ENCODE measurements at regions not wholly inside any gene's neighbourhood (a gene's known extent, or its start where the extent isn't known, plus 50 kb on each side); places are given as distances from the start of the nearest gene placed in this dataset.

DNA sequence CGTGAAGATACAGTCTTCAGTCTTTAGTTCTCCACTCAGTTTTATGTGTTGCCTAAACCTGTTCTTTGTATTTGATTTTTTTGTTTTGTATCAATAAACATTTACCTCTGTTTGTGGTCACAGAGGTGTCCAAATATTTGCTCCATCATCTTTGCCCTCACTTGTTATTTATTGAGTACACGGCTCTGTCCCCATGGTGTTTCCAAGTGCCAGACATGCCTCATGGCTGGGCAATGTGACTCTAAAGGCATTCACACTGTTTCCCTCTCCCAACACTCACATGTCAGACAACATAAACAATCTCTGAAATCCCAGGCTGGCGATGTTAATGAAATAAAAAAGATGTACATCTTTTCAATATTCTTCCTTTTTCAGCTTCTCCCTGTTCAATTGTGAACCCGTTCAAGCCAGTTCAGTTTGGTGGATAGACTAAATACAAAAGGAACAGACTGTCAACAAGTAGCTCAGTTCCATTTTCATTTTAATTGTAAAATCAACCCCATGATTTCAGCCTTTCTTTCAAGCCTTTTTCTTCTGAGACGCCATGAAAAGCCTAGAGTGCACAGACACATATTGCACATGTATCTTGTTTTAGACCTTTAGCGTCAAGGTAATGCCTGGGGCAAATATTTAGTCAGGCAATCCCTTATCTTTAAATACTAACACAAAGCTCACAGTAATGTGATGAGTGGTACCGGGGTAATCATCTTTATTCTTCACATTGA lies 680.7 kb downstream of the GALC start:
- TF ChIP-seq, protein P1, sequence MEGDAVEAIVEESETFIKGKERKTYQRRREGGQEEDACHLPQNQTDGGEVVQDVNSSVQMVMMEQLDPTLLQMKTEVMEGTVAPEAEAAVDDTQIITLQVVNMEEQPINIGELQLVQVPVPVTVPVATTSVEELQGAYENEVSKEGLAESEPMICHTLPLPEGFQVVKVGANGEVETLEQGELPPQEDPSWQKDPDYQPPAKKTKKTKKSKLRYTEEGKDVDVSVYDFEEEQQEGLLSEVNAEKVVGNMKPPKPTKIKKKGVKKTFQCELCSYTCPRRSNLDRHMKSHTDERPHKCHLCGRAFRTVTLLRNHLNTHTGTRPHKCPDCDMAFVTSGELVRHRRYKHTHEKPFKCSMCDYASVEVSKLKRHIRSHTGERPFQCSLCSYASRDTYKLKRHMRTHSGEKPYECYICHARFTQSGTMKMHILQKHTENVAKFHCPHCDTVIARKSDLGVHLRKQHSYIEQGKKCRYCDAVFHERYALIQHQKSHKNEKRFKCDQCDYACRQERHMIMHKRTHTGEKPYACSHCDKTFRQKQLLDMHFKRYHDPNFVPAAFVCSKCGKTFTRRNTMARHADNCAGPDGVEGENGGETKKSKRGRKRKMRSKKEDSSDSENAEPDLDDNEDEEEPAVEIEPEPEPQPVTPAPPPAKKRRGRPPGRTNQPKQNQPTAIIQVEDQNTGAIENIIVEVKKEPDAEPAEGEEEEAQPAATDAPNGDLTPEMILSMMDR (IDR thresholded peaks at IDR 0.05), result no peak
- Mint-ChIP-seq H3K27me3 (ENCODE audit: insufficient read depth) (no peaks in the 10 kb centered on the region), H3K4me1 (ENCODE audit: low read depth) (no peaks in the 10 kb centered on the region), H3K36me3 (ENCODE audit: low read depth) (no peaks in the 10 kb centered on the region; the same call in 1 of the 2 replicates), H3K27ac (no peak overlapping the region), H3K9me3 (peaks cover 35% of the 10 kb centered on the region), H3K4me3 (no peak overlapping the region)
- no peak for DNase-seq

DNA sequence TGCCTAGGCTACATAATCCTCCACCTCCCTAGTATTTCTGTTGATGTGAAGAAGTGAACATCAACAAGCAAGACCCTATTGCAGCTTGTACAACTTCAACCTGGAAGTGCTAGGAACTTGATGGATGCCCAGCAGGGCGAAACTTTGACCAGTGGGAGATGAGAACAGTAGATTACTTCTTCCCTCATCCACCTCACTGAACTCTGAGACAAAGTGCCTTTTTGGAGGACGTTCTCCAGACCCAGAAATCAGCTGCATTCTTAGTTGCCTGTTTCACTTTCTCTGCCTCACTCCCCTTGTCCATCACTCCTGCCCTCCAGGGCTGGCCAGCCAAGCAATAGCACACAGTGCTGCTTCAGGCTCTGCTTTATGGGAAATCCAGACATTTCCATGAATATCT lies 683.4 kb downstream of the GALC start:
- H3K27ac Mint-ChIP-seq, result no peak overlapping the region
- no peak overlapping the region for H3K4me3 Mint-ChIP-seq
- H3K9me3 Mint-ChIP-seq, result peaks cover 34% of the 10 kb centered on the region
- TF ChIP-seq, protein P1 (IDR thresholded peaks at IDR 0.05), result no peak
- no peak for DNase-seq
- H3K4me1 Mint-ChIP-seq (ENCODE audit: low read depth), result no peaks in the 10 kb centered on the region
- no peaks in the 10 kb centered on the region for H3K27me3 Mint-ChIP-seq (ENCODE audit: insufficient read depth)
- no peaks in the 10 kb centered on the region; the same call in 1 of the 2 replicates for H3K36me3 Mint-ChIP-seq (ENCODE audit: low read depth)

DNA sequence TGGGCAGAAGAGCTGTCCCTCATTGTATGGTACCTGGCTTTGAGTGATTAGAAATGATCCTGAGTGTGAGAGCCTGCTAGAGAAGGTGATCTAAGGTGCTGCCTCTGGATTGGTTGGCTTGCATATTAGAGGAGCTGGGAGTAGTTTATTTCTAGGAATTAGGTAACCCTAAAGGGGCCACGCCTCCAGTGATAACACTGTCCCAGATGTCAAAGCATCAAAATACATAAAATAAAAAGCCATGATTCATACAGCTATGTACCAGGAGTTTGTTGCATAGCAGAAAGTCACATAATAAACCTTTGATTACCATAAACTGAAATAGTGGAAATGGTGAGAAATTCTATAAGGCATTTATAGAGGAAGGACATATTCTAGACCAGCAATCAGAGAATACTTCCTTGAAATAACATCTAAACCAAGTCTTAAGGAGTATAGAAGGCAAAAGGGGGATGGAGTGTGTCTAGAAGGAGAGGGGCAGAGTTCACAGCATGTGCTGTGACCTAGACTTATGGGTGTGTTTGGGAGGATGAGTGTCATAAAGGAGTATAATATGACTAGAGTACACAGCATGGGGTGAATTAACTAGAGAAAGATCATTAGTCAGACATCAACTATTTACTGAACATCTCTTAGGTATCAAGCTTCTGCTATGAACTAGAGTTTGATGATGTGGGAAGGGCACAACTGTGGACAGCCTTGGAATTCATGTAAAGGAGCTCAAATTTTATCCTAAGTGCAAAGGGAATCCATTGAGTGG lies 686.4 kb downstream of the GALC start:
- Mint-ChIP-seq H3K27ac (no peak overlapping the region), H3K36me3 (ENCODE audit: low read depth) (no peaks in the 10 kb centered on the region), H3K4me1 (ENCODE audit: low read depth) (no peaks in the 10 kb centered on the region), H3K4me3 (no peak overlapping the region), H3K9me3 (peaks cover 41% of the 10 kb centered on the region), H3K27me3 (ENCODE audit: insufficient read depth) (no peaks in the 10 kb centered on the region)
- TF ChIP-seq, protein P1 (IDR thresholded peaks at IDR 0.05), result no peak
- DNase-seq, result no peak

DNA sequence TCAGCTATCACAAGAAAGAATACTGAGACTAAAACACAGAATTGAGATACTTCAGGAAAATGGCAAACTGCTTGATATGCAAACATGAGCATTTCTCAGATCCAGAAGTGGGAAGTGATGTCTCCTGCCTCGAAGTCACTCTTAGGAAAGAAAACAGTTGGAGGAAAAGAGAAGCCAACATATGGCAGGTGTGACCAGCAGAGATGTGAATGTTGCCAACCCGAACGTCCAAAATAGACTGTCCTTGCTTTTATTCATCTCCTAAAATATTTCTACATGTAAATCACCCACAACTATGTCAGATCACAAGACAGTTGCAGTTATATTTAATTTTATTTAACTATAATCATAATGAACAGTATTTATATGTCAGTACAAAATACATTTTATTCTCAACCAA lies 687.6 kb downstream of the GALC start:
- H3K36me3 Mint-ChIP-seq (ENCODE audit: low read depth), result no peaks in the 10 kb centered on the region
- TF ChIP-seq, protein P1 (IDR thresholded peaks at IDR 0.05), result no peak
- no peaks in the 10 kb centered on the region for H3K4me1 Mint-ChIP-seq (ENCODE audit: low read depth)
- no peaks in the 10 kb centered on the region for H3K27me3 Mint-ChIP-seq (ENCODE audit: insufficient read depth)
- H3K4me3 Mint-ChIP-seq, result no peak overlapping the region
- no peak for DNase-seq
- no peak overlapping the region for H3K27ac Mint-ChIP-seq
- peaks cover 40% of the 10 kb centered on the region for H3K9me3 Mint-ChIP-seq

DNA sequence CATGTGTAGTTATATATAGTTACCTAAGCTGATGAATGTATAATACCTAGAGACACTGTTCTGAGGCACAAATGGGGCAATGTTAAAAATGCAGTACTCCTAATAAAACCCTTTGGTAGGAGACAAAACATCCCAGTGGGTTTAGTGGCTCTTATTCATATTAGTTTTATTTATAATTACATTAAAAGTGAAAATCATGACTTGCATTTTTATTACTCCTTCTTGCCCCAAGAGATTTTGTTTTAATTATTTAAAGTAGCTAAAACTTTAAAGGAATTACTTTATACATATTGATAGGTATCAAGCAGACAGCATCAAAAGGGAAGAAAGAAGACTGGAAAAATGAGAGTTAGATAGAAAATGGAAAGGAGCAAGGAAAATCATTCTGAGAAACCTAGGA lies 688.6 kb downstream of the GALC start:
- Mint-ChIP-seq H3K9me3 (peaks cover 36% of the 10 kb centered on the region), H3K4me1 (ENCODE audit: low read depth) (no peaks in the 10 kb centered on the region), H3K4me3 (no peak overlapping the region), H3K36me3 (ENCODE audit: low read depth) (no peaks in the 10 kb centered on the region), H3K27me3 (ENCODE audit: insufficient read depth) (no peaks in the 10 kb centered on the region), H3K27ac (no peak overlapping the region)
- TF ChIP-seq, protein P1 (IDR thresholded peaks at IDR 0.05), result no peak
- no peak for DNase-seq
